ENCODE measurements at regions not wholly inside any gene's neighbourhood (a gene's known extent, or its start where the extent isn't known, plus 50 kb on each side); places are given as distances from the start of the nearest gene placed in this dataset.

- no peaks in the 10 kb centered on the region for H3K4me1 ChIP-seq (ENCODE audit: control insufficient read depth, insufficient read depth, low read length)
- no peak overlapping the region for H3K9ac ChIP-seq (ENCODE audit: low read length in 2 of 2)
- H3K27ac ChIP-seq (ENCODE audit: low read length): no peak overlapping the region
- H3K27me3 ChIP-seq (ENCODE audit: control insufficient read depth in 1 of 2, insufficient read depth in 2 of 2, low read length in 2 of 2): no peaks in the 10 kb centered on the region
- H3K4me3 ChIP-seq (ENCODE audit: low read length in 2 of 2): no peak overlapping the region
- no peaks in the 10 kb centered on the region for H3K36me3 ChIP-seq (ENCODE audit: control insufficient read depth in 2 of 2, insufficient read depth in 2 of 2, low read length in 2 of 2)
- H3K9me3 ChIP-seq (ENCODE audit: control insufficient read depth in 2 of 2, low read length in 2 of 2): no peaks in the 10 kb centered on the region
Observed at GRCh38 chr6:142602972-142603371, 301.2 kb downstream of the ADGRG6 start.

DNA sequence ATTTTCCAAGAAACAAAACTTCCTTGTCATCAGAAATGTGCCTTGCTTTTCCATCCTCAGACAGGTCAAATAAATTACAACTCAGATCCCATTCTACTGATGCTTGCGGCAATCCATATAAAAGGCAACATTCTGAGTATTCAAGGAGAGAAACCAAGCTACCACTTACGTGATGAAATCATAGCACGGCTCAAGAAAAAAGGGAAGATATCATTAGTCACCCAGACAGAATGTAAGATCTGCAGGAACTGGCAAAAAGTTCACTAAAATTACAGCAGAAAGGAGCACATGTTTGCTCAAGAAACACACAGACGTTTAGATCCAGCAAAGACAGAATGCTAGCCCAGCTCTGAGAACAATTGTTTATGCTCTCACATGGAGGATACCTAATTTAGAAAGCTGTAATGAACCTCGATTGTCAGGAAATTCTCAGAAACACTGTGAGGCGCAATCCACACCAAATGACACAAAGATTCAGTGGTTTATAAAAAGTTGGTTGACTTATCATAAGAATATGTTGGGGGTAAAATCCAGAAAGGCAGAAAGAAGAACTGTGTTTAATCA, 304.2 kb downstream of the ADGRG6 start:
- Histone ChIP-seq H3K4me3 (ENCODE audit: low read length in 2 of 2) (no peak overlapping the region), H3K9me3 (ENCODE audit: control insufficient read depth in 2 of 2, low read length in 2 of 2) (no peaks in the 10 kb centered on the region), H3K27me3 (ENCODE audit: control insufficient read depth in 1 of 2, insufficient read depth in 2 of 2, low read length in 2 of 2) (no peaks in the 10 kb centered on the region), H3K36me3 (ENCODE audit: control insufficient read depth in 2 of 2, insufficient read depth in 2 of 2, low read length in 2 of 2) (no peaks in the 10 kb centered on the region), H3K9ac (ENCODE audit: low read length in 2 of 2) (no peak overlapping the region), H3K27ac (ENCODE audit: low read length) (no peak overlapping the region), H3K4me1 (ENCODE audit: control insufficient read depth, insufficient read depth, low read length) (no peaks in the 10 kb centered on the region)

- no peaks in the 10 kb centered on the region for H3K27me3 ChIP-seq (ENCODE audit: control insufficient read depth in 1 of 2, insufficient read depth in 2 of 2, low read length in 2 of 2)
- H3K4me3 ChIP-seq (ENCODE audit: low read length in 2 of 2): no peak overlapping the region
- no peak overlapping the region for H3K9ac ChIP-seq (ENCODE audit: low read length in 2 of 2)
- H3K9me3 ChIP-seq (ENCODE audit: control insufficient read depth in 2 of 2, low read length in 2 of 2): no peaks in the 10 kb centered on the region
- H3K4me1 ChIP-seq (ENCODE audit: control insufficient read depth, insufficient read depth, low read length): no peaks in the 10 kb centered on the region
- no peaks in the 10 kb centered on the region for H3K36me3 ChIP-seq (ENCODE audit: control insufficient read depth in 2 of 2, insufficient read depth in 2 of 2, low read length in 2 of 2)
- no peak overlapping the region for H3K27ac ChIP-seq (ENCODE audit: low read length)
Observed at GRCh38 chr6:142612956-142613355, 311.1 kb downstream of the ADGRG6 start.

- Histone ChIP-seq H3K4me1 (ENCODE audit: control insufficient read depth, insufficient read depth, low read length) (no peaks in the 10 kb centered on the region), H3K9me3 (ENCODE audit: control insufficient read depth in 2 of 2, low read length in 2 of 2) (no peaks in the 10 kb centered on the region), H3K27ac (ENCODE audit: low read length) (no peak overlapping the region), H3K27me3 (ENCODE audit: control insufficient read depth in 1 of 2, insufficient read depth in 2 of 2, low read length in 2 of 2) (no peaks in the 10 kb centered on the region), H3K36me3 (ENCODE audit: control insufficient read depth in 2 of 2, insufficient read depth in 2 of 2, low read length in 2 of 2) (no peaks in the 10 kb centered on the region), H3K9ac (ENCODE audit: low read length in 2 of 2) (no peak overlapping the region), H3K4me3 (ENCODE audit: low read length in 2 of 2) (no peak overlapping the region)
Observed at GRCh38 chr6:142613981-142614380, 312.2 kb downstream of the ADGRG6 start.

GRCh38 chr6:142617158-142617557, 315.4 kb downstream of the ADGRG6 start:
- H3K4me3 ChIP-seq (ENCODE audit: low read length in 2 of 2): no peak overlapping the region
- H3K9me3 ChIP-seq (ENCODE audit: control insufficient read depth in 2 of 2, low read length in 2 of 2): no peaks in the 10 kb centered on the region
- no peak overlapping the region for H3K9ac ChIP-seq (ENCODE audit: low read length in 2 of 2)
- H3K4me1 ChIP-seq (ENCODE audit: control insufficient read depth, insufficient read depth, low read length): no peaks in the 10 kb centered on the region
- H3K36me3 ChIP-seq (ENCODE audit: control insufficient read depth in 2 of 2, insufficient read depth in 2 of 2, low read length in 2 of 2): no peaks in the 10 kb centered on the region
- no peak overlapping the region for H3K27ac ChIP-seq (ENCODE audit: low read length)
- no peaks in the 10 kb centered on the region for H3K27me3 ChIP-seq (ENCODE audit: control insufficient read depth in 1 of 2, insufficient read depth in 2 of 2, low read length in 2 of 2)

DNA sequence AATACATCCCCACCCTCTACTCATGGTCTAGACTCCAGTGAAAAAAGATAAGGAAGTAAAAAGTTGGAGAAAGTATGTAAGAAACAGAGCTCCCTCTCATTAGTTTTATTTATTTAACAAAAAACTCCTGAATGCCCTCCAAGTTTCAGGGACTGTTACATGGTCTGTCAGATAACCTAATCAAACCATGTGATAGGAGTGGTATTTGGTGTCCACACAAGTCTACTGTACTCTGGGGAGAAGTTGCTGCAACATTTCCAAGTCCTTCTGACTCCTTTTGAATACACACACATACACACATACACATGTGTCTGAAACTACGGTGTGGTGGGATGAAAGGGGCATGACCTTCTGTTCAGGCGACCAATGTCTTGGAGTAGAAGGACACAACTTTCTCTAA, 320.0 kb downstream of the ADGRG6 start:
- no peak overlapping the region for H3K4me3 ChIP-seq (ENCODE audit: low read length in 2 of 2)
- H3K9me3 ChIP-seq (ENCODE audit: control insufficient read depth in 2 of 2, low read length in 2 of 2): no peaks in the 10 kb centered on the region
- H3K9ac ChIP-seq (ENCODE audit: low read length in 2 of 2): no peak overlapping the region
- H3K36me3 ChIP-seq (ENCODE audit: control insufficient read depth in 2 of 2, insufficient read depth in 2 of 2, low read length in 2 of 2): no peaks in the 10 kb centered on the region
- no peaks in the 10 kb centered on the region for H3K27me3 ChIP-seq (ENCODE audit: control insufficient read depth in 1 of 2, insufficient read depth in 2 of 2, low read length in 2 of 2)
- H3K27ac ChIP-seq (ENCODE audit: low read length): no peak overlapping the region
- no peaks in the 10 kb centered on the region for H3K4me1 ChIP-seq (ENCODE audit: control insufficient read depth, insufficient read depth, low read length)

GRCh38 chr6:142624978-142625715, 319.8 kb downstream of the HIVEP2 start:
- Histone ChIP-seq H3K27ac (ENCODE audit: low read length) (no peak overlapping the region), H3K9me3 (ENCODE audit: control insufficient read depth in 2 of 2, low read length in 2 of 2) (no peaks in the 10 kb centered on the region), H3K9ac (ENCODE audit: low read length in 2 of 2) (no peak overlapping the region), H3K27me3 (ENCODE audit: control insufficient read depth in 1 of 2, insufficient read depth in 2 of 2, low read length in 2 of 2) (no peaks in the 10 kb centered on the region), H3K36me3 (ENCODE audit: control insufficient read depth in 2 of 2, insufficient read depth in 2 of 2, low read length in 2 of 2) (no peaks in the 10 kb centered on the region), H3K4me3 (ENCODE audit: low read length in 2 of 2) (no peak overlapping the region), H3K4me1 (ENCODE audit: control insufficient read depth, insufficient read depth, low read length) (no peaks in the 10 kb centered on the region)

DNA sequence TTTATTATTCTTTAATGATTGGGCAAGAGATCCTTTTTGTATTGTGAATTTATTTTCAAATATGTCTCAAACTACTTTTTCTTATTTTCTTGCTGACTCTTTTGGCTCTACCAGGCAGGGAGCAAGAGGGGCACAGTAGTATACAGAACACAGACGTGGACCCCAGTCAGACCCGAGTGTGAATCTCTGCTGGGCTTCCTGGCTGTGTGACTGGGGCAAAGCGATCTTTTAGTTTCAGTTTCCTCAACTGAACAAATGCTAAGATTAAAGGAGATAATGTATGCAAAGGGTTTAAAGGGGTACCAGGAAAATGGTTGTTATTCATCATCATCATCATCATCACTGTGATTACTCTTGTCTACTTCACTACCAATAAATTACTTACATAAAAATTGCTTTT, 317.5 kb downstream of the HIVEP2 start:
- Histone ChIP-seq H3K27ac (ENCODE audit: low read length) (no peak overlapping the region), H3K9ac (ENCODE audit: low read length in 2 of 2) (no peak overlapping the region), H3K36me3 (ENCODE audit: control insufficient read depth in 2 of 2, insufficient read depth in 2 of 2, low read length in 2 of 2) (no peaks in the 10 kb centered on the region), H3K27me3 (ENCODE audit: control insufficient read depth in 1 of 2, insufficient read depth in 2 of 2, low read length in 2 of 2) (no peaks in the 10 kb centered on the region), H3K9me3 (ENCODE audit: control insufficient read depth in 2 of 2, low read length in 2 of 2) (no peaks in the 10 kb centered on the region), H3K4me1 (ENCODE audit: control insufficient read depth, insufficient read depth, low read length) (no peaks in the 10 kb centered on the region), H3K4me3 (ENCODE audit: low read length in 2 of 2) (no peak overlapping the region)

GRCh38 chr6:142631517-142632385, 313.2 kb downstream of the HIVEP2 start:
- Histone ChIP-seq H3K27ac (ENCODE audit: low read length) (no peak overlapping the region), H3K27me3 (ENCODE audit: control insufficient read depth in 1 of 2, insufficient read depth in 2 of 2, low read length in 2 of 2) (no peaks in the 10 kb centered on the region), H3K36me3 (ENCODE audit: control insufficient read depth in 2 of 2, insufficient read depth in 2 of 2, low read length in 2 of 2) (no peaks in the 10 kb centered on the region), H3K9me3 (ENCODE audit: control insufficient read depth in 2 of 2, low read length in 2 of 2) (no peaks in the 10 kb centered on the region), H3K4me1 (ENCODE audit: control insufficient read depth, insufficient read depth, low read length) (no peaks in the 10 kb centered on the region), H3K4me3 (ENCODE audit: low read length in 2 of 2) (no peak overlapping the region), H3K9ac (ENCODE audit: low read length in 2 of 2) (no peak overlapping the region)

DNA sequence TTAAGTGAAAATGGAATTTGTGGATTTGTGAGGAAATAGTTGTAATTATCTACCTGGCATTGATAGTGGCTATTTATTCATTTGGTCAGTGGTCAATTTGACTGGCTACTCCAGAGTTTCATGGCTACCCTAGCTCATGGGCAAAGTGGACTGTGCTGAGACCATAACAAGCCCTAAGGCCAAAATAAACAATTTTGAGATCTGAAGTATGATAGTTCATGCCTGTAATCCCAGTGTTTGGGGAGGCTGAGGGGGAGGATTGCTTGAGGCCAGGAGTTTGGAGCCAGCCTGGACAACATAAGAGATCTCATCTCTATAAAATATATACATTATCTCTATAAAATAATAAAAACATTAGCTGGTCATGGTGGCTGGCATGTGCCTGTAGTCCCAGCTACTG, 311.7 kb downstream of the HIVEP2 start:
- no peak overlapping the region for H3K9ac ChIP-seq (ENCODE audit: low read length in 2 of 2)
- H3K27me3 ChIP-seq (ENCODE audit: control insufficient read depth in 1 of 2, insufficient read depth in 2 of 2, low read length in 2 of 2): no peaks in the 10 kb centered on the region
- H3K27ac ChIP-seq (ENCODE audit: low read length): no peak overlapping the region
- no peak overlapping the region for H3K4me3 ChIP-seq (ENCODE audit: low read length in 2 of 2)
- no peaks in the 10 kb centered on the region for H3K4me1 ChIP-seq (ENCODE audit: control insufficient read depth, insufficient read depth, low read length)
- no peaks in the 10 kb centered on the region for H3K36me3 ChIP-seq (ENCODE audit: control insufficient read depth in 2 of 2, insufficient read depth in 2 of 2, low read length in 2 of 2)
- H3K9me3 ChIP-seq (ENCODE audit: control insufficient read depth in 2 of 2, low read length in 2 of 2): no peaks in the 10 kb centered on the region

- Histone ChIP-seq H3K4me1 (ENCODE audit: control insufficient read depth, insufficient read depth, low read length) (no peaks in the 10 kb centered on the region), H3K9me3 (ENCODE audit: control insufficient read depth in 2 of 2, low read length in 2 of 2) (no peaks in the 10 kb centered on the region), H3K4me3 (ENCODE audit: low read length in 2 of 2) (no peak overlapping the region), H3K9ac (ENCODE audit: low read length in 2 of 2) (no peak overlapping the region), H3K27me3 (ENCODE audit: control insufficient read depth in 1 of 2, insufficient read depth in 2 of 2, low read length in 2 of 2) (no peaks in the 10 kb centered on the region), H3K27ac (ENCODE audit: low read length) (no peak overlapping the region), H3K36me3 (ENCODE audit: control insufficient read depth in 2 of 2, insufficient read depth in 2 of 2, low read length in 2 of 2) (no peaks in the 10 kb centered on the region)
Observed at GRCh38 chr6:142635130-142635529, 309.8 kb downstream of the HIVEP2 start.

Data from stomach smooth muscle (tissue), 2 donors.